Type B pancreatic cell (in vitro differentiated cells): ENCODE measurements at regions not wholly inside any gene's neighbourhood (a gene's known extent, or its start where the extent isn't known, plus 50 kb on each side); places are given as distances from the start of the nearest gene placed in this dataset.

Source experiments
- DNase-seq: peaks from one replicate; pipeline ENCODE4 v3.0.0; 2021; ENCODE audit warnings: mixed read lengths; ENCODE audit not compliant: unreplicated experiment; ENCODE audit errors: extremely low spot score
- H3K27ac Mint-ChIP-seq: 2 replicates; pipeline ENCODE4 v1.8.0; 2021; ENCODE audit warnings: mild to moderate bottlenecking, mixed read lengths
- H3K27me3 Mint-ChIP-seq: 2 replicates; pipeline ENCODE4 v1.8.0; 2021; ENCODE audit warnings: mixed read lengths
- H3K36me3 Mint-ChIP-seq: 2 replicates; pipeline ENCODE4 v1.8.0; 2021; ENCODE audit warnings: mixed read lengths
- H3K4me1 Mint-ChIP-seq: one replicate; pipeline ENCODE4 v1.8.0; 2021; ENCODE audit warnings: mixed read lengths; ENCODE audit not compliant: unreplicated experiment
- H3K4me3 Mint-ChIP-seq: 2 replicates; pipeline ENCODE4 v1.8.0; 2021; ENCODE audit warnings: mild to moderate bottlenecking, mixed read lengths
- H3K9me3 Mint-ChIP-seq: 2 replicates; pipeline ENCODE4 v1.8.0; 2021; ENCODE audit warnings: mixed read lengths
- TF ChIP-seq, protein P1 (sequence below): fragments of 200-600 bp; sonication (generic); conservative IDR thresholded peaks from 2 replicates; pipeline ENCODE4 v1.5.0; 2021; ENCODE audit warnings: antibody characterized with exemption, mild to moderate bottlenecking

GRCh38 chr15:36498916-36499315 is 80.5 kb upstream of the CDIN1 start:
- DNase-seq: no peak
- H3K27ac Mint-ChIP-seq: no peak overlapping the region
- H3K4me3 Mint-ChIP-seq: no peak overlapping the region
- H3K27me3 Mint-ChIP-seq: peaks cover 8% of the 10 kb centered on the region
- TF ChIP-seq, protein P1, sequence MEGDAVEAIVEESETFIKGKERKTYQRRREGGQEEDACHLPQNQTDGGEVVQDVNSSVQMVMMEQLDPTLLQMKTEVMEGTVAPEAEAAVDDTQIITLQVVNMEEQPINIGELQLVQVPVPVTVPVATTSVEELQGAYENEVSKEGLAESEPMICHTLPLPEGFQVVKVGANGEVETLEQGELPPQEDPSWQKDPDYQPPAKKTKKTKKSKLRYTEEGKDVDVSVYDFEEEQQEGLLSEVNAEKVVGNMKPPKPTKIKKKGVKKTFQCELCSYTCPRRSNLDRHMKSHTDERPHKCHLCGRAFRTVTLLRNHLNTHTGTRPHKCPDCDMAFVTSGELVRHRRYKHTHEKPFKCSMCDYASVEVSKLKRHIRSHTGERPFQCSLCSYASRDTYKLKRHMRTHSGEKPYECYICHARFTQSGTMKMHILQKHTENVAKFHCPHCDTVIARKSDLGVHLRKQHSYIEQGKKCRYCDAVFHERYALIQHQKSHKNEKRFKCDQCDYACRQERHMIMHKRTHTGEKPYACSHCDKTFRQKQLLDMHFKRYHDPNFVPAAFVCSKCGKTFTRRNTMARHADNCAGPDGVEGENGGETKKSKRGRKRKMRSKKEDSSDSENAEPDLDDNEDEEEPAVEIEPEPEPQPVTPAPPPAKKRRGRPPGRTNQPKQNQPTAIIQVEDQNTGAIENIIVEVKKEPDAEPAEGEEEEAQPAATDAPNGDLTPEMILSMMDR: no peak
- peaks cover 61% of the 10 kb centered on the region for H3K4me1 Mint-ChIP-seq
- H3K9me3 Mint-ChIP-seq: peaks cover 6% of the 10 kb centered on the region
- H3K36me3 Mint-ChIP-seq: no peaks in the 10 kb centered on the region

DNA sequence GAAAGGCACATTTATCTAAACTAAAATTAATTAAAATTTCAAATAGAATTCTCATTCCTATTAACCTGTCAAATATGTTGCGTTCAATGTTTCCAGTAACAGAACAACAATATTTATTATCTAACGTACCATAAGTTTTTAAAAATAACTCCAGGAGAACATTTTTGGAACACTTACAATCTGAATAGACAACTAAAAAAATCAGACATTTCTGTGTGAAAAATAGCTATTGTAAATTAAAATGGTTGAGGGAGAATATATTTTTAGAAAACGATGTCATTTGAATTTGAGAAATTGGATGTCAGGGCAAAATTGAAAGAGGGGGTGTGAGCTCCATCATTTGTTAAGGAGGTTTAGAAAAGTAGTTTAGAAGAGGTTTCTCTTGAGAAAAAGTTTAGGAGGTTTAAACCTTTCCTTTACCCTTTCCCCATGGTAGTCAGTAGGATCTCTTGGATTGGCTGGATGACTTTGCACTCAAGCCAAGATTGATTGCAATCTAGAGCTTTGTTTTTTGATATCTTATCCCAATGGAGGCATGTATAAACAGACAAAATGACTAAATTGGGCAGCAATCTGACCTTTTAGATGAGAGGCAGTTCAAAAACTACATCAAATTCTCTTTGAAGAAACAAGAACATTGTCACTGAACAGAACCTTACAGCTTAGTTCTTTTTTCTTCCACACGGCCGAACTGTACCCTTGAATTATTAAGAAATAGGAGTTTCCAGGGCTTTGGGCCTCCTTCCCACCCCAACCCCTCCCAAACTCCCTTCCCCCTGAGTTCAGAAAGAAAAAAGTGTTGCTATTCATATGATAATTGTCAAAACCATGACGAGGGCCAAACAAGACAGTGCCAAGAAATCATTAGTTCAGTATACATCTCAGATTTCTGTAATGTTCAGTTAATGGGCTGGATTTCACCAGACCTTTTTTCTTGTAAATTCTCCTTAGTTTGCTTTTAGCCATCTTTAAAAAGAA is 79.7 kb upstream of the CDIN1 start:
- peak overlapping the region; percentile 55 for H3K27ac Mint-ChIP-seq
- H3K27me3 Mint-ChIP-seq: peaks cover 8% of the 10 kb centered on the region
- no peaks in the 10 kb centered on the region for H3K36me3 Mint-ChIP-seq
- no peak for DNase-seq
- H3K9me3 Mint-ChIP-seq: peaks cover under 1% of the 10 kb centered on the region
- TF ChIP-seq, protein P1: no peak
- H3K4me3 Mint-ChIP-seq: peak overlapping the region; percentile 31
- peaks cover 56% of the 10 kb centered on the region for H3K4me1 Mint-ChIP-seq

DNA sequence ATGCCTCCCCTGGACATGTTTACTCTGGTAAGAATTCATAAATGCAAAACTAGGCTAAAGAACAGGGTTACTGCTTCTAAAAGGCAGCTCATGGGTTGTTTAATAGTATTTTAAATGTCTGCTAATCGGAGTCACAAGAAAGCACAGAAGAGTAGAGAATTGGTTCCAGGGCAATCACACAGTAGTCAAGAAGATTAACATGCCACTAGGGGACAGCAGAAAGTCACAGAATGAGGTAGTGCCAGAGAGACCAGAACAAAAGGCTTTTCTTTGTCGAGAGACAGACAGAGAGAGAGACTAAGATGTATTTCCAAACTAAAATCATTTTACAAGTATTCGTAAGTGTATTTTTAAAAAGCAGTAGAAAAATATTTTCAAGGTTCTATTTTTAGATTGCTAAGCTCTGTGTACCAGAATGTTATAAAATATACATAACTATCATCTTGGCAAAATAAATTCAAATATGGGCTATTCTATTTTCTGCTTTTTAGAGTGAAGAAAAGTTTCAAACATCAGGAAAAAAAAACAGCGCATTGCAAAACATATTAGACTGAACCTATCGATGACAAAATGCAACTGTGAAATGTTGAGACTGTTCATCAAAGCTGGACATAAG is 78.3 kb upstream of the CDIN1 start:
- Mint-ChIP-seq H3K4me3 (peak overlapping the region; percentile 1), H3K36me3 (no peaks in the 10 kb centered on the region), H3K9me3 (no peaks in the 10 kb centered on the region), H3K27ac (no peak overlapping the region), H3K4me1 (peaks cover 49% of the 10 kb centered on the region), H3K27me3 (peaks cover 8% of the 10 kb centered on the region)
- TF ChIP-seq, protein P1: peak; percentile 83
- no peak for DNase-seq

- no peak for DNase-seq
- no peak overlapping the region for H3K4me3 Mint-ChIP-seq
- H3K27ac Mint-ChIP-seq: no peak overlapping the region
- peaks cover 8% of the 10 kb centered on the region for H3K27me3 Mint-ChIP-seq
- H3K4me1 Mint-ChIP-seq: peaks cover 47% of the 10 kb centered on the region
- TF ChIP-seq, protein P1: no peak
- no peaks in the 10 kb centered on the region for H3K36me3 Mint-ChIP-seq
- no peaks in the 10 kb centered on the region for H3K9me3 Mint-ChIP-seq
These were observed 76.9 kb upstream of the CDIN1 start for GRCh38 chr15:36502509-36502908.

DNA sequence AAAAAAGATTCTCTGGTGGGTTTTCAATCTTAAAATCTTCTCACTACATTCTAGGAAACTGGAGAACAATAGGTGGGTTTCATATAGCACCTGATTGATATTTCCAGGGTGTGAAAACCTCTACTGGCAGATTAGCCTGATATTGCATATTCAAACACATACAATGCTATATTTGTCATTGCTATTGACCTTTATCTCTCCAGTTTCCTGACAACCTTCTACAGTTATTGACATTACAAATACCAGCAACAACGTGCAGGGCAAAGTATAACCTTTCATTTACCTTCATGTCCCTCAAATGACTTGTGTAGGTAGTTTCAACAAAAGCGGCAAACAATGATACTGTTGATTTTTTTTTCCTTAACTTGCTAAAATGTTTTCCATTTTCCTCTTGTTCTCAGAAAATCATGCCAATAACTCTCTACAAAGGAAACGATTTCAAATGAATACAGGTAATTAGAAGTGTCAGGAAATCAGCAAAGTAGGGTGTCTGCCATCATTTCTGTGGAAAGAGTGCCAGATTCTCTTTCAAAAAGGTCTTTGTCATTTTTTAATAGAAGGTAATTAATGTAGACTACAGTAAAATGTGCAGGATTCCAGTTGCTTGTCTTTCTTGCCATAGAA is 72.6 kb upstream of the CDIN1 start:
- H3K9me3 Mint-ChIP-seq: no peaks in the 10 kb centered on the region
- H3K36me3 Mint-ChIP-seq: no peaks in the 10 kb centered on the region
- H3K27ac Mint-ChIP-seq: no peak overlapping the region
- DNase-seq: no peak
- TF ChIP-seq, protein P1: no peak
- H3K4me1 Mint-ChIP-seq: peaks cover 20% of the 10 kb centered on the region
- no peak overlapping the region for H3K4me3 Mint-ChIP-seq
- H3K27me3 Mint-ChIP-seq: peaks cover 3% of the 10 kb centered on the region
